Dermis blood vessel endothelial cell (primary cell): ENCODE measurements at regions not wholly inside any gene's neighbourhood (a gene's known extent, or its start where the extent isn't known, plus 50 kb on each side); places are given as distances from the start of the nearest gene placed in this dataset.
"Not testable (repeated sequence)": the region's sequence is repeated elsewhere in the genome, so short reads cannot be mapped to it uniquely, and the experiment has no call there.

ENCODE experiments used
- DNase-seq: peaks from one replicate; pipeline ENCODE4 v3.0.0; 2010

DNA sequence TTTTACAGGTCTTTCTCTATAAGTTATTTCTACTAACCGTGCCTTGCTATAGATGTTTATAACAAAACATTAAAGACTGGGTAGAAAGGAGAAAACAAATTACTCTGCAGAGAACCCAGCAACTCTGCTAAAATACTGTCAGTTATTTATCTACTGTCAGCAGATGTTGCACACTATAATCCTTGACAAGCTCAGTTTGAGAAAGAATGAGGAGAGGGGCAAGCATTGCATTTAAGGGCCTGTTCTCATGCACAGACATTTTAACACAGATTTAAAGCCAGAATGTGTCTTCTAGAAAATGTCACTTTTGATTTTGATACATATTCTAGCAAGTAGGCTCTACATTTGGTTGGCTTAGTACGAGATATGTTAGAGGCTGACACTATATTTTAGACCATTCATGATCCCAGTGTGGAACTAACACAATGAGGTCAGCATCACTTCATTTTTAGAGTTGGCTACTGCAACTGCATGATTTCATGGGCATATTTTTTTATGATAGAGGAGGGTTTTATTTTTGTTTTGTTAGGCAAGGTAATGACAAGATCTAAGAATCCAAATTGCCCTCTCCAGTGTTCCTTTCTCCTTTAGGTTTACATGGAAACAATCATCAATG lies 516.4 kb downstream of the ZEB2 start:
- no peak for DNase-seq

DNA sequence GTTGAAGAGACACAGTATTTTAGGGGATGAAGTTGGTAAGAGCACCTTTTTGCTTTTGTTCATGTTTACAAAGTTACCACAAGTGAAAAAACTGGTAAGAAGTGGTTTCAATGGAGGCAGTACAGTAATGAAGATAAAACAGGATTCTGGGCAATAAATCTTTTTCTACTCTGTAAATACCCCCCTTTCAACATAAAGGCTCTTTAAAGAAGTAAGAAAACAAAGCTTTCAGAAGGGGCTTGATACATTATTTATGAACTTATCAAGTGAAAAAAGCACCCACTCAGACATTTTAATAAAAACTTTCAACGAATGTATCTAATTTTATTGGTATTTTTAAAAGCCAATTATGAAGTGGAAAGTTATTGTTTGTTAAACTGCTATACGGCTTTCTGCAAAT lies 522.9 kb downstream of the ZEB2 start:
- no peak for DNase-seq

DNA sequence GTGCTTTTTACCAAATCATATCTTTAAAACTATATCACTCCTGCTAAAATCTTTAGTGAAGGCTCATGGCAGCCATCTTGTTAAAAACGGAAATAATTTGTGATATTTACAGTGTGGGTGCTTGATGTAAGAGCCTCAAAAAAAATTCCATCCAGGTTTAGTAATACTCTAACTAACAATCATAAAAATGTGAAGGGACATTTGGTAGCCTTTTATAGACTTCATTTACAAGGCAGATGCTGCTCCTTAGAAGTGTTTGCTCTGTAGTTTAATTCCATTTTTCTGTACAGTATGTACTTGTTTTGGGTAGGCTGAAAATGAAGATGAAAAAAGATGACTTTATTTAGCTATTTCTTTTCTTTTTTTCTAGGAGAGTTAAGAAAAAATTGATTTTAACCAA lies 525.0 kb downstream of the ZEB2 start:
- no peak for DNase-seq

DNA sequence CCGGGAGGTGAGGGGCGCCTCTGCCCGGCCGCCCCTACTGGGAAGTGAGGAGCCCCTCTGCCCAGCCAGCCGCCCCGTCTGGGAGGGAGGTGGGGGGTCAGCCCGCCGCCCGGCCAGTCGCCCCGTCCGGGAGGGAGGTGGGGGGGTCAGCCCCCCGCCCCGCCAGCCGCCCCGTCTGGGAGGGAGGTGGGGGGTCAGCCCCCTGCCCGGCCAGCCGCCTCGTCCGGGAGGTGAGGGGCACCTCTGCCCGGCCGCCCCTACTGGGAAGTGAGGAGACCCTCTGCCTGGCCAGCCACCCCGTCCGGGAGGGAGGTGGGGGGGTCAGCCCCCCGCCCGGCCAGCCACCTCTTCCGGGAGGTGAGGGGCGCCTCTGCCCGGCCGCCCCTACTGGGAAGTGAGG lies 528.3 kb downstream of the ZEB2 start:
- DNase-seq: not testable (repeated sequence)

DNA sequence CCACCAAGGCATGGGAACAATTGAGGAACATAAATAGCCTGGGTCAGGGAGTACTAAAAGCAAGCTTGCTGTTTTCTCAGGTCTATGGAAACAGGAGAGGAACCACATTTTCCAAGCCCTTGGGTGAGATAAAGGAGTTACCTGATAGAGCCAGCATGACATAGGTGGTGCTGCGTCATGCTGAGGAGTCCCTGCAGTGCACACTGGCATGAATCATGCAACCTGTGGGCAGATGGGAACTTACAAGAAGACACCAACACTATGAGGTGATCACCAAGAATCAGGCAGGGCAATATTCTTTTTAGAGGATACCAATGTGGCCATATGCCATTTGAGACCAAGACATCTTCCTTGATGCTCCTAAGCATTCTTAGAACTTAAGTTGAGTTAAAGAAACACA lies 531.8 kb downstream of the ZEB2 start:
- no peak for DNase-seq

DNA sequence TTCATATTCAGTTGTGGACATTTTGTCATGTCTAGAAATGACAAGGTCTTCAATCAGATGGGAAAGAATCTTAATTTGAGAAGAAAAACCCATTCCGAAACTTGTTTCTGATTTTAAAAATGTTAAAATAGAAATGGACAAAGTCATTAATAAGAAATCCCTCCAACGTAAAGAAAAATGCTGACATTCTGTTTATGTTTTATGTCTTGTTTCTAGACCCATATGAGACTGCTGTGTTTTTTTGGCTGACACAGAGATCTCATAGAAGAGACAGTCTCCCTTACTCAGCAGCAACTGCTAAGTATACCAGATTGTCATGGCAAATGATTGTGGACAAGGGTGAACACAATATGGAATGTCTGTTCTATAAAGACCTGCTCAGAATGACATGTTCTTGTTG lies 538.5 kb downstream of the ZEB2 start:
- DNase-seq: no peak

DNA sequence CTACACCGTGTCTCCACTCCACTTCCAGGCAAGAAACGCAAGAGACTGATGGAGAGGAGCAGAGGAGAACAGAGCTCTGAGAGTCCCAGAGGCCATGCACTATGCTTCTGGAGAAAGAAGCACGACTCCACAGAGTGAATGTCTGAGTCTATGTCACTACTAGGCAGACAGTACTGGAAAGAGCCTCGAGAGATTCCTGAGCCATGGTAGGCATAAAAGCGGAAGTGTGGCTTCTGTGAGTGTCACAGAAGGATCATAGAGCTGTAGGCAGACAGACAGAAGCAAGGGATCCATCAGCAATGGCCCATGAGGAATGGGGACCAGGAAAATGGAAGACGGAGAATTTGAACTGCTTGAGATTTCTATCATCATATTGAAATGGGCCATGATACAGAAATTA lies 542.6 kb downstream of the ZEB2 start:
- DNase-seq: no peak

DNA sequence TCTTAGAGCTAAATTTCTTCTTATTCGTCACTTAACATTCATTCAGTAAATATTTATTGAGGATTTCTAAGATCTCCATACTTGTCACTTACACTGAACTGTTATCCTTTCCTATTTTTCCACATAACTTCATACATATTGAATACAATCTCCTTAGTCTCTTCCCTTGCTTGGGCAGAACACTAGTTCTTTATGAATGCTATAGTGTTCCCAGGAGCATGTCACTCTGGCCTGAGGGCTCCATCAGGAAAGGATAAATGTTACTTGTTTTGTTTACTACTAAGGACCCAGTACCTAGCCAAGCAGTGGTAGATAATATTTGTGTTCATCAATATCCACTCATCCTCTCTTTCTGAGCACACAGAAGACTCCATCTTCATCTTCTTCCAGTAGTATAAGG lies 544.7 kb downstream of the ZEB2 start:
- no peak for DNase-seq

DNA sequence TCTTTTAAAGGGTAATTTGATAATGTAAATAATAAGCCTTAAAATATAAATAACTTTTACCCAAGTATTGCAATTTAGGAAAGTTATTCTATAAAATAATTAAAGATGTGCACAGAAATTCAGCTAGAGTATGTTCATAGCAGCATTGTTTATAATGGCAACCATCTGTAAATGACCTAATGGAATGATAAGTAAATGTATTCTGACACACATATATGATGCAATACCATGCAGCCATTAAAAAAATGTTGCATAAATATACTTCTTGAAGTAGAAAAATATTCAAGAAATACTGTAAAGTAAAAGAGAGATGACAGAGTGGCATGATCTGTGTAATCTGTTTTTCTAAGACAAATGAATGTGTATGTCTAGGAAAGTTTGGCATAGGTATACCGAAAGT lies 545.7 kb downstream of the ZEB2 start:
- no peak for DNase-seq

DNA sequence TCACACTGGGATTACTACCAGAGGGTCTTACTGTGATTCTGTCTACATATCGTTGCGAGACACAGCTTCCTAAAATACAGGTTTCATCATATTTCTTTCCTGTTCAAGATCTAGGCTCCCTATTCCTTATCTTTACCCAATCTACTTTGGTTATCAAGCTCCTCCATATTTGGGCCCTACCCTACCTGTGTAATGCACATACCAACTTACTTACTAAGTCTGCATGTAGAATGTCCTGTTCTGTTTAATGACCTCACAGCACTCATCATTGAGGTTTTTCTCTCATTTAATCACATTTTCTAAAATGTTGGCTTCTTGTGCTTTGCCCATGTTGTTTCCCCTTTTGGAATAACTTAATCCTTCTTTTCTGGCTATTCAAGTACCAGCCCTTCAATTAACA lies 551.1 kb downstream of the ZEB2 start:
- no peak for DNase-seq

DNA sequence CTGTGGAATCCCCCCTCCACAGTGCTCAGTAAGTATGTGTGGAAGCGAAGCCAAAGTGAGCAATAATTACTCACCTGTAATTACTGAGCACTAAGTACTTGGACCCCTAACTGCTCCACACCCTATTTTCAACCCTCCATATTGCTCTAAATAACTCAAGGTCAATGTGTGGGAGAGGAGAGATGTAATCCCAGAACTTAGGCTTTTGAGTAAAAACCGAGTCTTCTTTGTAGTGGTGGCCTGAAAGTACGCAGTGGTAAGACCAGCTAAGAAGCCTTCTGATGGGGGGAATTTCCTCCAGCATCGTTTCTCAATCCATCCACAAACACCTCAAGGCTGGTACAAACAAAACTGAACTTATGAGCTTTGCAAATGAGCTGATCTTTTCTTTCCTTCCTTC lies 551.6 kb downstream of the ZEB2 start:
- no peak for DNase-seq

DNA sequence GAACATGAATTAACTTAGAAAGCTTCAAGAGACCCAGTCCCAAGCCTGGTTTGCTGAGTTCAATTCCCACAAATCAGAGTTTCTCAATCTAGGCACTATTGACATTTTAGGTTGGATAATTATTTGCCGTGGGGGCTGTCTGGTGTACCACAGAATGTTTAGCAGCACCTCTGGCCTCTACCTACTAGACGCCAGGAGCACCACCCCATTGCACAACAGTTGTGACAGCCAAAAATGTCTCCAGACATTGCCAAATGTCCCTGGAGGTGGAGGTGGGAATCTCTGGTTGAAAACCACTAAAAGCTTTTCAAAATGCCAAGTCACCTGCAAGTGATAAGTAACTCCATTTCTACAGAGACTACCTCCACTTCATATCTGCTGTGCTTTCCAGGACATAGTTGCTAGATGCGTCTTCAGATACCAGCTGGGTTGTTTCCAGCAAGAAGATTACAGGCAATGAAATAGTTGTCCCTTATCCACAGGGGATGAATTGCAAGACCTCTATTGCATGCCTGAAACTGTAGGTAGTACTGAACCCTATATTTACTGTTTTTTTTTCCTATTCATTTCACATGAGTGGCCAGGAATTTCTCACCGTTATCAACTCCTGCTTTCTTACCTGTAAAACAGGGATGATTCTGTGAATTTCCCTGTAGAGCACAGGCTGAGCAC lies 554.3 kb downstream of the ZEB2 start:
- DNase-seq: no peak

DNA sequence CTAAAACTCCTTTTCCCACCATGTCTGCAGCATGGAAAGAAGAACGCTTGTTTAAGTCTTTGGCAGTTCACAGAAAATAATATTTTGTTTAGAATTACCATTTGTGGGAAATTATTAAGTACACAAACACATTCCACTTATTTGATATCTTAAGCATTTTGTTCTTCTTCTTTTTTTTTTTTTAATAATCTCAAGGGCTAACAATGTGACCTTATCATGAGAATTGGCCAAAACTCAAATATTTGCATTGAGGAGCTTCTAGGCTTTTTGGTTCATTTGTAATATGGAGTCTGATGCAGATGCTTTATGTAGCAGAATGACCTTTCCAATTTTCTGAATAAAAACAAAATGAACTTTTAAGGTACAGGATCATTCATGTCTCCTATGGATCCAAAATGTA lies 555.0 kb downstream of the ZEB2 start:
- no peak for DNase-seq

DNA sequence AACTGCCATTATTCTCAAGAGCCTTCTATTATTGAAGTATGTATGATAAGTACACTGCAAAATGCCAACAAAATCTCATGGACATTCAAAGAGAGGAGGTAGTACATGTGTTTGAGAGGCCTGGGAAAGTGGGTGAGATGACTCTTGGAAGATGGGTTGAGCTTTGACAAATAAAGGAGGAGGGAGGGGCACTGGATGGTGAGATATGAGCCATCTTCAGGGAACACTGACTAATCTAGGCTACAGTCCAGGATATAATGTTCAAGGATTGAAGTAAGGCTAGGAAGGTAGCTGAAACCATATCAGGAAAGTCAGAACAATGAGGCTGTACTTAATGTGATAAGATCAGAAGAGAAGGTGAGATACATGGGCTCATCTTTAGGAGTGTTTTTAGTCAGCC lies 559.7 kb downstream of the ZEB2 start:
- DNase-seq: no peak

DNA sequence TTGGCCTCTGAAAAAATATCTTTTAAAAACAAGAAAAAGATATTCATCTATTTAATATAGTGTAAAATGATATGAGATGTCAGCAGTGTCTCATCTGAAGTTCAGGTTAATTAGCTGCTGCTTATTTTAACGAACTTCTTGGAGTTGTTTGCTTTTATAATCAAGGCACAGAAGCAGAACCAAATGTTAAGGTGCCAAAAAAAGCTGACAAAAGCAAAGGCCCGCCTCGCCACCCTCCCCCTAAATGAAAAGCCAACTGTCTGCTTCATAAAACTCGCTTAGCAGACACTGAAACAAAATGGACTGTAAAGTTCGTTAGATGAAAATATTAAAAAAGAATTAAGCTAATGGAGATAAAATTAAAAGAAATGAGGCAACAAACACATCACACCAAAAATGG lies 562.6 kb downstream of the ZEB2 start:
- DNase-seq: no peak

DNA sequence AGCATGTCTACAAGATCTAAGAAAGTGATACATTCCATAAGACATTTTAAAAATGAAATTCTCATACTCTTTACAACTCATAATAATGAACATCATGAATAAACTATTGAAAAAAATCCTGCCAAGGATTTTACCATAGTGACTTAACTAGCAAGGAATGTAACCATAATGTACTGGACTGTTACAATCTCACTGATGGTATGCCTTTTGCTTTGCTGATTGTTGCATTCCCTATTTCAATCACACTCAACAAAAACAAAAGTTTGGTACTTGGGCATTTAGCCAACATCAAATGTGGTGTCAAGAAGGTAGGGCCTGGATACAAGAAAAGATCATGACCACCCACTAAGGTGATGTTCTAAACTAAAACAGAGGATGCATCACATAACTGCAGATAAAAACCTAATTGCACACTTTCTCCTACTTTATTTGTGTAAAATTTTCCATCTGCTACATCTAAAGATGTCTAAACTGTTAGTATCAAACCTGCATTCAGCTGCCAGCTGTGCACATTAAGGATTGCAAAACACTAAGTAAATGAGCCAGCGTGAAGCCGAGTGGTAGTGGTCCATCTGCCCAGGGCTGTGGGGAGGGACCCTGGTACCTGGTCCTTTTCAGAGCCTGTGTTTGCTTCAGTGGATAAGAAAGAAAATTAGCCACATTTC lies 564.4 kb downstream of the ZEB2 start:
- DNase-seq: no peak

DNA sequence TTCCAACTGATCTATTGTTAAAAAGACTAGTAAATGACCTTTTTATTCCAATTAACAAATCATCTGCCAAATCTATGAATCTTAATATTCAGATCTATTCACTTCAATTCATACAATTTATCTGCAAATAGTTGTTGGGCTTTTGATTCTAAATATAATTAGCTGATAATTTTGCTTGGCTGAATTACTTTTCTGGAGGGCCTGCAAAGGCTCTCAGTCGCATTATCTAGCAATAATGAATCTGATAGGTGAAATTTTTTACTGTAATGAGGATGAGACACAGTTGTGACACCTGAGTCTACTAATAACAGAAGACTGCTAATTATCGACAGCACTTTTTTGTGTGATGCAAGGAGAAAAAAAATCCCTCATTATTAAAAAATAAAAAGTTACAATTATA lies 565.1 kb downstream of the ZEB2 start:
- DNase-seq: no peak

DNA sequence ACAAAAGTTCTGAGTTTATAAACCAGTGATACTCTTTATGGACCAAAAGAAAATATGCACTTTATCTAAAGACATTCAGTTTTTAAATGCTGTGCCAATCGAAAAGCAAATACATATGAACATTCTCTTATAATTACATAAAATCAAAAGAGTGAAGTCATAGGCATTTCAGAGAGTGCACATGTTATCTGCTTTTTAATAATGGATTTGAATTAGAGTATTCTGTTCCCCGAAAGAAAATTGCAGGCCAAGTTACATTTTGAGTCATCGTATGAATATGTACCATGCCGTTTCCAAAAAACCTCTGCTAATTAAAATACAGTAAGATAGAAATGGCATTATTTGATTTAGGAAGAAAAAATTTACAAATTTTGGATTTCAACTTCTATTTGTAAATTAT lies 565.7 kb downstream of the ZEB2 start:
- no peak for DNase-seq

DNA sequence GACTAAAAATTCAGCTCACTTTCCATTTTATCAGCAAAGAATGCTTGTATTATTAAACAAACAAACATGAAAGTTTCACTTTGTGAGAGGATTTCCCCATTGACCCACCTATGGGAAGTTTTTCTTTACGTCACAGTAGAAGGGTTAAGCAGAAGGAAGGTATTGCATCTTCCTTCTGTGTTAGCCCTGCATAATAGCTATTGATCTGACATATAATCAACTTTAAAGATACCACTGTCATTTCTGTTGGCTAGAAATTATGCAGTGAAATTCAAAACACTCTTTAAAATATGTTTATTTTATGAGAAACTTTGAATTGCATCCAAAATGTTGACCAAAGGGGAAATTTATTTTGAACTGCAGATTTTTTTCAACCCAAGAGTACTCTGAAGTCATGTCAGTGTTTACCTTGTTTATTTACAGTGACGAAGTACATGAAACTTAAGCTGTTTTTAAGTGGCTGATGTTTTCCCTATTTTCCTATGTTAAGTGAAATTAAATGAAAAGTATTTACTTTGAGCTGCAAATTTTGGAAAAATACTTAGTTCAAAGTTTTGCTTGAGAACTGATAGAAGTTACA lies 566.4 kb downstream of the ZEB2 start:
- DNase-seq: no peak

DNA sequence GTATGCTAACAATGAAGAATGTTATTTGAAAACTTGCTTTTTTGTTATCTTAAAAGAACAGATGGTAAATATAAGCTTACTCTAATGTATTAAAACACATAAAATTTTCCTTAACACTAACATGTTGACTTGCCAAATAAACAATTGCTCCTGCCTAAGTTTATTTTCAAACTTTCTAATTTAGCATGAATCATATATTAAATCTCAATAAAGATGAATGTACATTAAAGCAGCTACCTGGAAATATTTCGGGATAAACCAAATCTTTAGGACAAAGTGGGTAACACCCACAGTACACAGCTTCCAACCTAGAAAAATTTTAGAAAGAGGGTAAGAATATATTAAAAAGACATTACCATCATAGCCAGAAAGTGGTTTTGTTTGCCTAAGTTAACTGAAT lies 567.4 kb downstream of the ZEB2 start:
- no peak for DNase-seq

DNA sequence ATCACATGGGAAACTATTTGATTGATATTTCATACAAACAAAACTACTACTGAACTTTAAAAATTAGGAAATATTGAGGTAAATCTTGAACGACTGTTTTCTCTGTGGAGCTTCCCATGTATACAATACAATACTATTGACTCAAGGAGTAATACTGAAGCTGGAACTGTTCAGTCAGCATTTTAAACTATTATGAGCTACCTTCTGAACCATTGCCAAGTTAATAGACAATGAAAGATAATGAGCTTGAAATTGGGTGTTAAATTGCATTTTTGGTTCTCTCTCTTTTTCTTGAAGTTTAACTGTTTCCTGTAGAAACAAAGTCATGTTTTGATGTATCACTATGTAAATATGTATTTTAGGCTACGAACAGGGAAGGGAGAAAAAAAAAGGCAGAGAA lies 569.2 kb downstream of the ZEB2 start:
- no peak for DNase-seq

DNA sequence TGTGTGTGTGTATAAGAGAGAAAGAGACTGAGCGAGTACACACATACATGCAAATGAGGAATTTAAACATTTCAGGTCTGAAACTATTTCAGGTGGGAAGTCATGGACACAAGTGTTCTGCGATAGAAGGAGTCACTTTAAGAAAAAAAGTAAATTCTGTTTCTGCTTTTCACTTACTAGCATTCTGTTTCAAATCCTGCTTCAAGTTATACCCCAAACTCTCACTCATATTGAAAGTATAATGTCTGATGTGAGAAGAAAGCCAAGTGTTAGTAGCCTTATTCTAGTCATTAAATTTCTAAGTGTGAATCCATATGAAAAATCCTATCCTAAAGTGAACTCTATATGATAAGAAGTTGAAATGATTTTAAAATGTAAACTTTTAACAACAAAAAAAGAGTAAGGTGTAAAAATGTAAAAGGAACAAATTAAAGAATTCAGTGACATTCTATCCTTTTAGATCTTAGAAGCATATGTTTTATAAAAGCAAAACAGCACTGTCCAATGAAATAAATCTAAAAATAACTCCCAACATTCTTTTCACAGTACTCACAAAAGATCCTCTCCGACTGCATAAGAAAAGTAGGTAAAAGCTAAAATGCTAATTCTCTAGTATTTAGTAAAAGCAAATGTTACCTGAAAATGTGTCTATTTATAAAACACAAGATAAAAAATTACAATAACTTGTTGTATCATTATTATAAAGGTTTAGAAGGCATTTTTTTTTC lies 570.6 kb downstream of the ZEB2 start:
- DNase-seq: no peak

DNA sequence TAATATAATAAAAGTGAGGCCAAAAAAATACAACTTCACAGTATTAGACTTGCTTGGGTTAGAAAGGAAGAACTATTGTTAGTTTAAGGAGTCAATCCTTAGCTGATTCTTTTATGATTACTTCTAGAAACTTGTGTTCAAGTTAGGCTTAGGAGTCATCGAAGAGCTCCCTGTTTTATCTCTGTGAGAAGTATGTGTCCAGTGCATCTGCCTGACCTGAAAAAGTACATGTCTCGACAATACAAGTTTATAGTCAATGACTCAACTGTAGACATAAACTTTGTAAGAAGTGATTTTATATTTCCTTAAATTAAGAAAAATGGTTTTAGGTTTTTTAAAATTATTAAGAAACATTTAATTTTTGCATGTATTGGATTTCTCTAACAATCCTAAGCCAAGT lies 571.2 kb downstream of the ZEB2 start:
- no peak for DNase-seq
